HG03280 (cell line): ENCODE measurements at regions not wholly inside any gene's neighbourhood (a gene's known extent, or its start where the extent isn't known, plus 50 kb on each side); places are given as distances from the start of the nearest gene placed in this dataset.

Experiments used
- ATAC-seq: cut with Tn5 transposase; IDR thresholded peaks from one replicate; pipeline ENCODE4 v1.9.1; 2021; ENCODE audit warnings: mild to moderate bottlenecking, moderate library complexity; ENCODE audit not compliant: unreplicated experiment

DNA sequence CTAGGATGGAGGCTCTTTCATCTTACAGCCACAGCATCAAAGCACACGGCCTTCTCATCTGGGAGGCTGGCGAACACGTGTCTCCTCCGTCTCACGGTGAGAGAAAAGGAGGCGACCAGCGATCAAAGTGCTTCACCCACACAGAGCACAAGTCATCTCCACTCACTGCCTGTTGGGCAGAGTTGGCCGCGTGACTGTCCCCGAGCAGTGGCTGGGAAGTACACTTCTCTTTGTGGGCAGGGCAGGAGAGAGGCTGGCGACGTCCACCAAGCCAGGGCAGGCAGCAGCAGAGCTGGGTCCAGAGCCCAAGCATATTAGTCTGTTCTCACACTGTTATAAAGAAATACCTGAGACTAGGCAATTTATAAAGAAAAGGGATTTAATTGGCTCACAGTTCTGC, 64.1 kb upstream of the FOXC1 start:
- no peak for ATAC-seq

DNA sequence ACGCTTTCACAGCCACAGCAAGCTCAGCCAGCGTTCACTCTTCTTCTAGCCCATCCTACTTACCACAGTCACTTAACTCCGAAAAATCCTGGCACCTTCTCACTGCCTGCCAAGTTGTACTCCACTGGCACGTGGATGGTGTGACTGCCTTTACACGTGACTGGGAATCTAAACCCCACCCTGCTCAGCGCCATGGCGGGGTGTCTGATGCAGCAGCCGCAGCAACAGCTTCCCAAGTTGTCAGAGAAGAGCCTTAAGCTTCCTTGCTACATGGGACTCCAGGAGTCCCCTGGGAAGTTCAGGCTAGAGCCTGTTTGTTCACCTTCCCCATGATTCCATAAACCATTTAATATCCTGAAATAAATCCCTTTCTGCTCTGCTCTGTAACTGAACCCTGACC, 61.9 kb upstream of the FOXC1 start:
- no peak for ATAC-seq

DNA sequence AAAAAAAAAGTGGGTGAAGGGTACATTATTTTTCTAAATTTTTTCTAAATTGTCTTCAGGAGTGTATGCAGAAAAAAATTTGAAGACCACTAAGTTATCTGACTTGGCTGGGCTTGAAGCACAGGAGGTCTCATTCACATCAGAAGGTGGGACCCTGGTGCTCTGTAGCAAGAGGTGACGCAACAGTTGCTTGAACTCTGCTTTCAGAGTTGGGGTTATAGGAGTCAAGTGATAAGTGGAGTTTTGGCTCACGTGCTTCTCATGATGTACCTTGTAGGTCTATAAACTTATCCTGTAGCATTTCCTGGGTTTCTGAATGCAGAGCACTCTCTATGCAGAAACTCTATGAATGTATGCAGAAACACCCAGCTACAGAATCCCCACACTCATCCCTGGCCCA, 58.5 kb upstream of the FOXC1 start:
- ATAC-seq: no peak

DNA sequence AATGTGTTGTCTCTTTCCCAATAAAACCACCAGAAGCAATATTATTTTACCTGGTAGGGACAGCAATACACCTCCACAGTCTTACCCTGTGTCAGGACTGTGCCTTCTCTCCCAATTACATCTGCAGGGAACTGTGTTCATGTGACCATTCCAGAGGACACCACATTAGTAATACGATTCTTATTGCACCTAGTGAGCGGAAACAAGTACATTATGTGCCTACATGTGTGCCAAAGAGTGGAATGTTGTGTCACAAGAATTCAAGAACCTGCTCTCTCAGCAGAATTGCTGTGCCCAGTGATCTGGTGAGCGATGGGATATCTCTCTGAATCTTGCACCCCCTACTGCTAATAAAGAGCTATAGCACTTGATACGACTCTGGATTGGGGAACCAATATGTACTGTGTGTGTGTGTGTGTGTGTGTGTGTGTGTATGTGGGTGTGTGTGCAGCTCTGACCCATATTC, 57.4 kb upstream of the FOXC1 start:
- ATAC-seq: no peak

DNA sequence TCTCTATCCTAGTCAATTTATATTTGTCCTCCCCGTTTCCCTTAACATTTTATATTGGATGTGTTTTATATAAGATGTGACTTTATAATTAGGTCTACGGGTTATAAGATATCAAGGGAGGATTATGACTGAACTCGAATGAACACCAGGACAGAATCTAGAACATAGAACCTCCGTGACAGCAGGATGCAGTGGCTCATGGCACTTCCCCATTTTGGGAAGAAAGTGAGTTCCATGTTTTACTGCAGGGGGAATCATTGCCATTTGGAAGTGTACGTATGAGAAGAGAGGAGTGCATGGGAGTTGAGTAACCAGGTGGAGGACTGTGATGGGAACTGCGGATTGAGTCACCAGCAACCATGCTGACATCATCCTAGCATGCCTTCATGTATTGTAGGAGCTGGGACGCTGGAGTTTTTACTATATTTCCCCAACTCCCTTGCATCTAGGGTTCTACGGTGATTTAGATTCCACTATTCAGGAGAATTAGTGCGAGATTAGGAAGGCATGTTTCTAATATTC, 56.1 kb upstream of the FOXC1 start:
- ATAC-seq: no peak

DNA sequence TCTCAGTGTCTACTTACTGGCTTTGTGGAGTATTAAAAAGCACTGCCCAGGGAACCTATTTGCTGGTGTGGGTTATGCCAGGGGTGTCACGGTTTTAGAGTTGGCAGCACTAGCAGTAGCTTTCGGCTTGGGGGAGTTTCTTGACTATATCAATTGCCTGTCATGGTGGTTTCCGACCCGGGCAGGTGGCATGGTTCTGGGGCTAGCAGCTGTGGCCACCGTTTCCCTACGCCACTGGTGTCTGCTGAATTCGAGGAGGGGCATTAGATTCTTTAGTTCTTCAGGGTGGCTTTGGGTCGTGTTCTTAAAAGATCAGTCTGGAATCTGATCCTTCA, 55.6 kb upstream of the FOXC1 start:
- ATAC-seq: no peak

DNA sequence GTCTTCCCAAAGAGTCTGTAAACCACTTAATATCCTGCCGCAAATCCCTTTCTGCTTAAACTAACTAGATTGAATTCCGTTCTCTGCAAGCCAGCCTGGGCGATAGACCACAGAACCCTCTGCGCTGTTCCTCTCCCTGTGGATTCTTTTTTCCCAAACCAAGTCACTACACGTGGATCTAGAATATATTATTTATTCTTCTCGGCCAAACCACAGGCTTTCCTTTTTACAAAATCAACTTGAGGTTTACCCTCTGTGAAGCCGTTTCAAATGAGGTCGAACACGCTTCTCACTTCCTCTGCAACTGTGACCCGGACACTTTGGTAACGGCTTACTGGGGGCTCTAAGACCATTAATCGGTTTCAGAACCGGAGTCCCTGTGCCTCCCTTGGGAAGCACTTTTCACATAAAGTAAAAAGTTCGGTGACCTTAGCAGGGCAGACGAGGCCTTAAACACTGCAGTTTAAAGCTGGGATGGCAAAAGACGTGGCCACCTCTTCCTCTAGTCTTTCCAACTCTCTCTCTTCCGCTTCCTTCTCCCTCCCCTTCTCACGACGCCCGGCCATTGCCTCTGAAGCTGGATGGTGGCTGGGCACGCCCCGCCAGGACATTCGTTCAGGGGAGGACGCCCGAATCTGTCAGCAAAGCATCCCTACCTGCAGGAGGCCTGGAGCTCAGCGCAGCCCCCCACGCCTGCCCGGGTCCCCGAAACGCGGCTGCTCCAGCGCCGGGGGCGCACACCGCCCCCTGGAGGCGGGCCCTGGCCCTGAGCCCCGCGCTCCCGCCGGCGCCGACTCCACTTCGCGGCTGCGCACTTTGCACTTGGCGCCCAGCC, 55.0 kb upstream of the FOXC1 start:
- ATAC-seq: no peak

DNA sequence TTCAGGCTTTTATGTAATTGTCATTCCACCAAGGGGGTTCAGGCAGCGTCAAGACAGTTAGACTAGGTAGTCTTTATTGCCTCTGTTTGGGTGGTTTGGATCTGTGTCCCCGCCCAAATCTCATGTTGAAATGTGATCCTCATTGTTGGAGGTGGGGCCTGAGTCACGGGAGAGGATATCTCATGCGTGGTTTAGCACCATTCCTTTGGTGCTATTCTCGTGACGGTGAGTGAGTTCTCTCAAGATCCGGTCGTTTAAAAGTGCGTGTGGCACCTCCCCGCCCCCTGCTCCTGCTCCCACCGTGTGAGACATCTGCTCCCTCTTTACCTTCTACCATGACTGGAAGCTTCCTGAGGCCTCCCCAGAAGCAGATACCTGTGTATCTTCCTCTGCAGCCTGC, 51.3 kb upstream of the FOXC1 start:
- ATAC-seq: no peak
